OCI-LY7 (cell line): ENCODE measurements at regions not wholly inside any gene's neighbourhood (a gene's known extent, or its start where the extent isn't known, plus 50 kb on each side); places are given as distances from the start of the nearest gene placed in this dataset.

Experiments used
- CTCF ChIP-seq: fragments of 200-600 bp; sonication (generic); conservative IDR thresholded peaks from 2 replicates; pipeline ENCODE4 v1.5.1; 2014; ENCODE audit warnings: mild to moderate bottlenecking, antibody characterized with exemption, low read length, moderate library complexity, mixed read lengths
- EZH2phosphoT487 ChIP-seq: fragments of 200-600 bp; sonication (generic); IDR thresholded peaks from 2 replicates; pipeline ENCODE4 v1.6.1; 2018; ENCODE audit warnings: low read depth, borderline replicate concordance, mild to moderate bottlenecking, mixed run types, antibody characterized with exemption, low read length, moderate library complexity, mixed read lengths

- no peak for TF ChIP-seq CTCF
- TF ChIP-seq EZH2phosphoT487 = no peak
Measured at GRCh38 chr6:76262240-76262639, 189.8 kb upstream of the IMPG1 start.
